NCI-H748 treated with DMSO at 0.1 percent for 48 hours (cell line): ENCODE measurements at regions not wholly inside any gene's neighbourhood (a gene's known extent, or its start where the extent isn't known, plus 50 kb on each side); places are given as distances from the start of the nearest gene placed in this dataset.
"Not testable (repeated sequence)": the region's sequence is repeated elsewhere in the genome, so short reads cannot be mapped to it uniquely, and the experiment has no call there.

ENCODE experiments used
- DNase-seq: peaks from one replicate; lab custom pipeline; 2025; lab: John Stamatoyannopoulos, UW

GRCh38 chr6:90372450-90372849 is 75.8 kb upstream of the BACH2 start:
- DNase-seq = no peak

GRCh38 chr6:90370493-90370959 is 73.9 kb upstream of the BACH2 start:
- DNase-seq = no peak

- DNase-seq = no peak
Measured at GRCh38 chr6:90369651-90370050, 73.0 kb upstream of the BACH2 start.

- no peak for DNase-seq
Measured at GRCh38 chr6:90369024-90369519, 72.4 kb upstream of the BACH2 start.

GRCh38 chr6:90368601-90369000 is 72.0 kb upstream of the BACH2 start:
- DNase-seq = no peak

GRCh38 chr6:90368001-90368400 is 71.4 kb upstream of the BACH2 start:
- DNase-seq = no peak

- DNase-seq = no peak
Measured at GRCh38 chr6:90365565-90366219, 69.0 kb upstream of the BACH2 start.

GRCh38 chr6:90365002-90365401 is 68.4 kb upstream of the BACH2 start:
- no peak for DNase-seq

GRCh38 chr6:90364286-90364685 is 67.6 kb upstream of the BACH2 start:
- DNase-seq = no peak

GRCh38 chr6:90362318-90362717 is 65.7 kb upstream of the BACH2 start:
- no peak for DNase-seq

GRCh38 chr6:90361174-90361573 is 64.5 kb upstream of the BACH2 start:
- no peak for DNase-seq

GRCh38 chr6:90358036-90358770 is 61.6 kb upstream of the BACH2 start:
- DNase-seq = not testable (repeated sequence)

- DNase-seq = no peak
Measured at GRCh38 chr6:90356012-90356421, 59.4 kb upstream of the BACH2 start.

GRCh38 chr6:90354961-90355360 is 58.3 kb upstream of the BACH2 start:
- DNase-seq = no peak

- DNase-seq = no peak
Measured at GRCh38 chr6:90351696-90352095, 55.1 kb upstream of the BACH2 start.

- DNase-seq = no peak
Measured at GRCh38 chr6:90350689-90351554, 54.3 kb upstream of the BACH2 start.

GRCh38 chr6:90347411-90347851 is 50.8 kb upstream of the BACH2 start:
- no peak for DNase-seq

- DNase-seq = no peak
Measured at GRCh38 chr6:90346729-90347128, 50.1 kb upstream of the BACH2 start.
